ENCODE measurements at regions not wholly inside any gene's neighbourhood (a gene's known extent, or its start where the extent isn't known, plus 50 kb on each side); places are given as distances from the start of the nearest gene placed in this dataset.

- Histone ChIP-seq H3K36me3 (ENCODE audit: control insufficient read depth, insufficient read depth, low read length) (no peaks in the 10 kb centered on the region), H3K4me3 (ENCODE audit: low read depth, low read length) (no peak overlapping the region), H3K27me3 (ENCODE audit: control insufficient read depth, insufficient read depth, low read length) (no peaks in the 10 kb centered on the region)
- no peak for DNase-seq (ENCODE audit: low read depth)
- no peak for TF ChIP-seq CTCF (IDR thresholded peaks at IDR 0.05; ENCODE audit: insufficient read depth, low read length, poor library complexity, severe bottlenecking)
Observed at GRCh38 chrX:147763131-147763530, 148.6 kb upstream of the FMR1 start.

- H3K36me3 ChIP-seq (ENCODE audit: control insufficient read depth, insufficient read depth, low read length) = no peaks in the 10 kb centered on the region
- DNase-seq (ENCODE audit: low read depth) = no peak
- no peak for TF ChIP-seq CTCF (IDR thresholded peaks at IDR 0.05; ENCODE audit: insufficient read depth, low read length, poor library complexity, severe bottlenecking)
- H3K4me3 ChIP-seq (ENCODE audit: low read depth, low read length) = no peak overlapping the region
- H3K27me3 ChIP-seq (ENCODE audit: control insufficient read depth, insufficient read depth, low read length) = no peaks in the 10 kb centered on the region
Observed at GRCh38 chrX:147764868-147765267, 146.9 kb upstream of the FMR1 start.

- DNase-seq (ENCODE audit: low read depth) = no peak
- no peak for TF ChIP-seq CTCF (IDR thresholded peaks at IDR 0.05; ENCODE audit: insufficient read depth, low read length, poor library complexity, severe bottlenecking)
- H3K36me3 ChIP-seq (ENCODE audit: control insufficient read depth, insufficient read depth, low read length) = no peaks in the 10 kb centered on the region
Observed at GRCh38 chrX:147770858-147771257, 140.9 kb upstream of the FMR1 start.

GRCh38 chrX:147776988-147777387 lies 134.7 kb upstream of the FMR1 start:
- Histone ChIP-seq H3K36me3 (ENCODE audit: control insufficient read depth, insufficient read depth, low read length) (no peaks in the 10 kb centered on the region), H3K27me3 (ENCODE audit: control insufficient read depth, insufficient read depth, low read length) (no peaks in the 10 kb centered on the region), H3K4me3 (ENCODE audit: low read depth, low read length) (no peak overlapping the region)
- TF ChIP-seq CTCF (IDR thresholded peaks at IDR 0.05; ENCODE audit: insufficient read depth, low read length, poor library complexity, severe bottlenecking) = no peak
- no peak for DNase-seq (ENCODE audit: low read depth)

More at GRCh38 chrX:147770858-147771257, 140.9 kb upstream of the FMR1 start:
- Histone ChIP-seq H3K27me3 (ENCODE audit: control insufficient read depth, insufficient read depth, low read length) (no peaks in the 10 kb centered on the region), H3K4me3 (ENCODE audit: low read depth, low read length) (no peak overlapping the region)

- Histone ChIP-seq H3K4me3 (ENCODE audit: low read depth, low read length) (no peak overlapping the region), H3K36me3 (ENCODE audit: control insufficient read depth, insufficient read depth, low read length) (no peaks in the 10 kb centered on the region), H3K27me3 (ENCODE audit: control insufficient read depth, insufficient read depth, low read length) (no peaks in the 10 kb centered on the region)
- no peak for DNase-seq (ENCODE audit: low read depth)
- no peak for TF ChIP-seq CTCF (IDR thresholded peaks at IDR 0.05; ENCODE audit: insufficient read depth, low read length, poor library complexity, severe bottlenecking)
Observed at GRCh38 chrX:147779173-147779572, 132.5 kb upstream of the FMR1 start.

- Histone ChIP-seq H3K36me3 (ENCODE audit: control insufficient read depth, insufficient read depth, low read length) (no peaks in the 10 kb centered on the region), H3K27me3 (ENCODE audit: control insufficient read depth, insufficient read depth, low read length) (no peaks in the 10 kb centered on the region), H3K4me3 (ENCODE audit: low read depth, low read length) (no peak overlapping the region)
- no peak for TF ChIP-seq CTCF (IDR thresholded peaks at IDR 0.05; ENCODE audit: insufficient read depth, low read length, poor library complexity, severe bottlenecking)
- DNase-seq (ENCODE audit: low read depth) = no peak
Observed at GRCh38 chrX:147781844-147782243, 129.9 kb upstream of the FMR1 start.
